GM12874 (cell line): ENCODE measurements at regions not wholly inside any gene's neighbourhood (a gene's known extent, or its start where the extent isn't known, plus 50 kb on each side); places are given as distances from the start of the nearest gene placed in this dataset.

ENCODE experiments used
- CTCF ChIP-seq: IDR thresholded peaks from 2 replicates; pipeline ENCODE4 v1.5.1; 2011; ENCODE audit warnings: low read depth, mild to moderate bottlenecking, control low read depth, low read length, moderate library complexity; ENCODE audit not compliant: insufficient read depth

GRCh38 chr16:76913046-76913445, 277.9 kb upstream of the MON1B start:
- TF ChIP-seq CTCF = no peak

DNA sequence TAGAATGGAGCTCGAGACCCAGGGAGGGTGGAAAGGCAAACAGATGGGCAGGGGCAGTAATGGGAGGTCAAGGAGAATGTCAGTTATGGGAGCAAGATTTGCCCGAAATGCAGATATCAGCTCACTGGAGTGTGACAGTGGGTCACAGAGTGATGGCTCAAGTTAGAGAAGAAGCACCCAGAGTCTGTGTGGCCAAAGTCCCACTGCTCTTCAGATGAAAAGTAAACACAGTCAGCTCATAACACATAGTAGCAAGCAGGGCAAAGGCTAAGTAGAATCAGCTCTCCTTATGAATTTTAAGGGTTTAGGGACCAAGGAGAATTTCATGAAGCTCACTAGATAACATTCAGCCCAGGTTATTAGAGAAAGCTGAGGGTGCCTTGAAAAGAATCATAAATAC, 264.9 kb upstream of the MON1B start:
- TF ChIP-seq CTCF = no peak

DNA sequence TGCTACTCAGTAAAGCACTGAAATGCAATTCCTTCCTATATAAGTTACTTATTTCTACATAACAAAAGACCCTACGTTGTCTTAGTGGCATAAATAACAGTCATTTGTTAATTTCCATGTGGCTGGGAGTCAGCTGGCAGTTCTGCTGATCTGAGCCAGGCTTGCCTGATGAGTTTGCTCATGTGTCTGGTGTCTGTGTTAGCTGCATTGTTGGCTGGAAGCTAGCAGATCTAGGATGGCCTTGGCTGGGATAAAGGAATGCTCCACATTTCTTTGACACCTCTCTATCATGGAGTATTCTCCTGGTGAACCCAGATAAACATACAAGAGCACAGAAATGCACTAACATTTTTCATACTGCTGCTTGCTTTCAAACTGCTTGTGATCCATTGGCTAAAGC, 264.4 kb upstream of the MON1B start:
- TF ChIP-seq CTCF = no peak

- TF ChIP-seq CTCF = no peak
Measured at GRCh38 chr16:76931186-76931585, 259.8 kb upstream of the MON1B start.

DNA sequence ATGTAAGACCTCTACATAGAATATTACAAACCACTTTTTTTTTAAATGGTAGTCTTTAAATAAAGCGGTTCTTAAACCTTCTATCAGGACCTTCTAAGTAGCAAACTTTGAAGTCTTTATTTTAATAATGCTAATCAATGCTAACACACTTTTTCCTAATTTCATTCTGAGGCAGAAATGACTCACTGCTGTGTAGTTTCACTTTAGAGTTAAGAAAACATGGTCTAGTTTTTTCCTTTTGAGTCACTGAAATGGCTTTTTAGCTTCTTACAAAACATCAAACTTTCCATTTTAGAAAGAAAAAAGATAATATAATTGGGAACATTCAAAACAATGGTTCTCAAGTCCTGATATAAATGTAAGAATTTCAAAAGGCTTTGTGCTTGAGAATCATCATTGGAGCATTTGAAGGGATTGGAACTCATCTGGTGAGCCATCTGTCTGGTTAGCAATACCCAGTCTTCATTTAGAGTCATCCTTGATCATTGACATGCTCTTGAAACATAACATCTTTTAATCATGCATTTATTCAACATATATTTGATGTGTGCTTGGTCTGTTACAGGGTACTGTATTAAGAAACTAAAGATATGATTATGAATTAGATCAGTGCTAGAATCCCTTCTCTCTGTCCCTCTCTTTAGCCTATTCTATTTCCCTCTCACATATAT, 258.3 kb upstream of the MON1B start:
- TF ChIP-seq CTCF = no peak

GRCh38 chr16:76940251-76940650, 250.7 kb upstream of the MON1B start:
- no peak for TF ChIP-seq CTCF

- TF ChIP-seq CTCF = no peak
Measured at GRCh38 chr16:76941113-76941512, 249.9 kb upstream of the MON1B start.
